OCI-LY3 (cell line): ENCODE measurements at regions not wholly inside any gene's neighbourhood (a gene's known extent, or its start where the extent isn't known, plus 50 kb on each side); places are given as distances from the start of the nearest gene placed in this dataset.
A peak's percentile ranks its signal among the peaks of the same experiment; 100 is the strongest.

ENCODE experiments used
- H2AFZ ChIP-seq: fragments of 200-600, 300-600 bp; shearing (Covaris generic); 2 replicates; pipeline ENCODE4 v1.6.0; 2014; ENCODE audit warnings: antibody characterized with exemption, low read depth, low read length
- H3K27ac ChIP-seq: fragments of 200-600, 300-600 bp; sonication (generic); 2 replicates; pipeline ENCODE4 v1.5.1; 2014; ENCODE audit warnings: mild to moderate bottlenecking, low read length, moderate library complexity, mixed read lengths
- H3K27me3 ChIP-seq: fragments of 200-600, 300-600 bp; sonication (generic); 2 replicates; pipeline ENCODE4 v1.6.1; 2014; ENCODE audit warnings: low read depth, low read length, mixed read lengths
- H3K36me3 ChIP-seq: fragments of 200-600, 300-600 bp; sonication (generic); replicated peaks from 2 replicates; pipeline ENCODE3; 2014; ENCODE audit warnings: low read depth, low read length, mixed read lengths
- H3K4me1 ChIP-seq: fragments of 300-600, 200-600 bp; sonication (generic); 2 replicates; pipeline ENCODE4 v1.6.1; 2014; ENCODE audit warnings: low read length, mixed read lengths
- H3K4me2 ChIP-seq: fragments of 200-600, 300-600 bp; sonication (generic); 2 replicates; pipeline ENCODE4 v1.6.1; 2014; ENCODE audit warnings: low read length, mixed read lengths
- H3K4me3 ChIP-seq: fragments of 300-600, 200-600 bp; sonication (generic); 2 replicates; pipeline ENCODE4 v1.5.1; 2014; ENCODE audit warnings: antibody characterized with exemption, mild to moderate bottlenecking, low read length, moderate library complexity
- H3K79me2 ChIP-seq: fragments of 300-600, 200-600 bp; shearing (Covaris generic); 2 replicates; pipeline ENCODE4 v1.6.1; 2014; ENCODE audit warnings: mild to moderate bottlenecking, low read length, mixed read lengths
- H3K9ac ChIP-seq: fragments of 300-600, 200-600 bp; shearing (Covaris generic); 2 replicates; pipeline ENCODE4 v1.6.0; 2014; ENCODE audit warnings: mild to moderate bottlenecking, low read length, moderate library complexity
- H3K9me3 ChIP-seq: fragments of 200-600, 300-600 bp; shearing (Covaris generic); 2 replicates; pipeline ENCODE4 v1.6.1; 2014; ENCODE audit warnings: low read length, mixed read lengths; ENCODE audit not compliant: insufficient read depth
- H4K20me1 ChIP-seq: fragments of 200-600, 300-600 bp; sonication (generic); 2 replicates; pipeline ENCODE4 v1.6.1; 2016; ENCODE audit warnings: low read length, mixed read lengths; ENCODE audit not compliant: insufficient read depth
- EZH2phosphoT487 ChIP-seq: fragments of 200-600 bp; shearing (Covaris generic); IDR thresholded peaks from 2 replicates; pipeline ENCODE4 v1.6.1; 2018; ENCODE audit warnings: antibody characterized with exemption, mixed run types, low read depth
- TF ChIP-seq, protein P1 (sequence below): fragments of 200-600, 300-600 bp; sonication (generic); IDR thresholded peaks from 2 replicates; pipeline ENCODE4 v1.5.1; 2014; ENCODE audit warnings: antibody characterized with exemption, low read length, low read depth

DNA sequence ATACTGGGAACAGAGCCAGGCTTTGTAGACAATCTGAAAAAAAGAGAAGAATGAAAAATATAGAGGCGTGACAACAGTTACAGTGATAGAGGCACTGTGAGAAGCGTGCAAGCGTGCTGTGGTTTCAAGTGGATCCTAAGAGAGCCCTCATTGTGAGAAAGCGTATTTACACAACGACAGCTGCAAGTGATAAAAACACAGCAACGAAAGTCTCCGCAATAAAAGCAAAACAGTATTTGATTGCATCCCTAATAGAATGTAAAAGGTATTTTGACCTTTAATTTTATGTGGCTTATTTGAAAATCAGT, 642.7 kb upstream of the ARGLU1 start:
- H3K27me3 ChIP-seq = peaks cover 10% of the 10 kb centered on the region
- TF ChIP-seq EZH2phosphoT487 = no peak
- TF ChIP-seq, protein P1, sequence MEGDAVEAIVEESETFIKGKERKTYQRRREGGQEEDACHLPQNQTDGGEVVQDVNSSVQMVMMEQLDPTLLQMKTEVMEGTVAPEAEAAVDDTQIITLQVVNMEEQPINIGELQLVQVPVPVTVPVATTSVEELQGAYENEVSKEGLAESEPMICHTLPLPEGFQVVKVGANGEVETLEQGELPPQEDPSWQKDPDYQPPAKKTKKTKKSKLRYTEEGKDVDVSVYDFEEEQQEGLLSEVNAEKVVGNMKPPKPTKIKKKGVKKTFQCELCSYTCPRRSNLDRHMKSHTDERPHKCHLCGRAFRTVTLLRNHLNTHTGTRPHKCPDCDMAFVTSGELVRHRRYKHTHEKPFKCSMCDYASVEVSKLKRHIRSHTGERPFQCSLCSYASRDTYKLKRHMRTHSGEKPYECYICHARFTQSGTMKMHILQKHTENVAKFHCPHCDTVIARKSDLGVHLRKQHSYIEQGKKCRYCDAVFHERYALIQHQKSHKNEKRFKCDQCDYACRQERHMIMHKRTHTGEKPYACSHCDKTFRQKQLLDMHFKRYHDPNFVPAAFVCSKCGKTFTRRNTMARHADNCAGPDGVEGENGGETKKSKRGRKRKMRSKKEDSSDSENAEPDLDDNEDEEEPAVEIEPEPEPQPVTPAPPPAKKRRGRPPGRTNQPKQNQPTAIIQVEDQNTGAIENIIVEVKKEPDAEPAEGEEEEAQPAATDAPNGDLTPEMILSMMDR = no peak
- H3K36me3 ChIP-seq = no peaks in the 10 kb centered on the region
- 0 out of 2 replicates have a peak, but pooled peaks cover 3% of the 10 kb centered on the region for H3K4me1 ChIP-seq
- no peak overlapping the region for H3K27ac ChIP-seq
- no peak overlapping the region for H3K4me2 ChIP-seq
- no peak overlapping the region for H2AFZ ChIP-seq
- H3K4me3 ChIP-seq = no peak overlapping the region
- H3K9ac ChIP-seq = no peak overlapping the region
- no peaks in the 10 kb centered on the region for H4K20me1 ChIP-seq
- no peaks in the 10 kb centered on the region for H3K79me2 ChIP-seq
- H3K9me3 ChIP-seq = no peaks in the 10 kb centered on the region

DNA sequence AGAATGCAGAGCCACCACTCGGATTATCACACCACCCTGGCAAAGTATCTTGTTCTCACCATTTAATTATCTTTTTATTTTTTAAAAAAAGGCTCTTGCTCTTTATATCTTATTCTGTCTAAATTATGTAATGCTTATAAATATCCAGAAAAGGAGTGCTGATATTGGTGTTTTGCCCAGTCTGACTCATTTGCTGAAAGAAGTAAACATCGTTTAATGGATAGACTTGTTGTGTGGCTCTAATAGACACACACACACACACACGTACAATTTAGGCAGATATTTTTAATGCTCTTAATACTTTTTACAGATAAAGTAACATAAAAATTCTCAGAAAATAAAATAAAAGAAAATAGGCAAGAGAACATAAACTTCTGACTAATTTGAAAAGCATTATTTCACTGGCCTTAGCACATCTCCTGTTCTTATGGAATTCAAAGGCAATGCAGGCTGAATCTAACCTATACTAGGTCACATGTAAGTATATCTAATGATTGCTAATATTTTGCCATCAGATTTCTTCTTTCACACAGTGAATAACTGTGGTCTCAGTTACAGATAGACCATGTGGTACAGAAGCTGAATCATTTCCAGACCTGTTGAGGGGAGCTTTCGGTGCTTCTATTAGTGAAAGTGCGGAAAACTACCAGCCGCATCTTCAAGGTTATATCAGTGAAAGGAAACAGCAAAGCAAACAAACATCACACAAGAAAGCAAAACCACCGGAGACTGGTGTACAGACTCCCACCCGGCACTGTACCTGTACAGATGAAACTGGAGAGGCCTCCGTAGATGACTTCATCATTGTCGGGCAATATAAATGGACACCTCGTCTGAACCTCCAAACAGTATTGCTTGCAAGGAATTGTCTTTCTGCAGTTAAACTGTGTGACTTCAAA, 642.1 kb upstream of the ARGLU1 start:
- Histone ChIP-seq H2AFZ (no peak overlapping the region), H4K20me1 (no peaks in the 10 kb centered on the region), H3K9me3 (no peaks in the 10 kb centered on the region), H3K4me2 (peak overlapping the region; percentile 14; the same call in 1 of the 2 replicates), H3K9ac (no peak overlapping the region), H3K36me3 (no peaks in the 10 kb centered on the region), H3K4me3 (no peak overlapping the region), H3K27ac (no peak overlapping the region), H3K27me3 (peaks cover 10% of the 10 kb centered on the region), H3K79me2 (no peaks in the 10 kb centered on the region), H3K4me1 (0 out of 2 replicates have a peak, but pooled peaks cover 3% of the 10 kb centered on the region)
- TF ChIP-seq EZH2phosphoT487 = no peak
- TF ChIP-seq, protein P1 = no peak

DNA sequence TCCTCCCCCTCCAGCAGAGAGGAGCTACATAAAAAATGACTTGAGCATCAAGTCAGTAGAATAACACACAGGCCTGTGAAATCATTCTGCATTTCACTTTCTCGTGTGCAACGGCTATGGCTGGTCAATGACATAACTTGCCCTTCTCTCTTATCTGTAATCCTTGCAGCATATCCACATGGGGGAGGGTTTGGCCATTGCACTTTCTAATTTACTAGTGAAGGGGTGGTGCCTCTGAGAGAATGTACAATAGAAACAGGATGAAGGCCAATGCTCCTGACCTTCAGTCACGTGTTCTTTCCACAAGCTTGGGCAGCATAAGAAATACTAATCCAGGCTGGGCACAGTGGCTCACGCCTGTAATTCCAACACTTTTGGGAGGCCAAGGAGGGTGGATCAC, 641.0 kb upstream of the ARGLU1 start:
- no peak overlapping the region for H3K4me2 ChIP-seq
- 0 out of 2 replicates have a peak, but pooled peaks cover 3% of the 10 kb centered on the region for H3K4me1 ChIP-seq
- no peak overlapping the region for H2AFZ ChIP-seq
- no peaks in the 10 kb centered on the region for H3K36me3 ChIP-seq
- no peak overlapping the region for H3K4me3 ChIP-seq
- TF ChIP-seq, protein P1 = no peak
- TF ChIP-seq EZH2phosphoT487 = no peak
- H3K79me2 ChIP-seq = no peaks in the 10 kb centered on the region
- H3K9ac ChIP-seq = no peak overlapping the region
- no peaks in the 10 kb centered on the region for H4K20me1 ChIP-seq
- H3K27me3 ChIP-seq = peaks cover 10% of the 10 kb centered on the region
- H3K9me3 ChIP-seq = no peaks in the 10 kb centered on the region
- H3K27ac ChIP-seq = no peak overlapping the region

DNA sequence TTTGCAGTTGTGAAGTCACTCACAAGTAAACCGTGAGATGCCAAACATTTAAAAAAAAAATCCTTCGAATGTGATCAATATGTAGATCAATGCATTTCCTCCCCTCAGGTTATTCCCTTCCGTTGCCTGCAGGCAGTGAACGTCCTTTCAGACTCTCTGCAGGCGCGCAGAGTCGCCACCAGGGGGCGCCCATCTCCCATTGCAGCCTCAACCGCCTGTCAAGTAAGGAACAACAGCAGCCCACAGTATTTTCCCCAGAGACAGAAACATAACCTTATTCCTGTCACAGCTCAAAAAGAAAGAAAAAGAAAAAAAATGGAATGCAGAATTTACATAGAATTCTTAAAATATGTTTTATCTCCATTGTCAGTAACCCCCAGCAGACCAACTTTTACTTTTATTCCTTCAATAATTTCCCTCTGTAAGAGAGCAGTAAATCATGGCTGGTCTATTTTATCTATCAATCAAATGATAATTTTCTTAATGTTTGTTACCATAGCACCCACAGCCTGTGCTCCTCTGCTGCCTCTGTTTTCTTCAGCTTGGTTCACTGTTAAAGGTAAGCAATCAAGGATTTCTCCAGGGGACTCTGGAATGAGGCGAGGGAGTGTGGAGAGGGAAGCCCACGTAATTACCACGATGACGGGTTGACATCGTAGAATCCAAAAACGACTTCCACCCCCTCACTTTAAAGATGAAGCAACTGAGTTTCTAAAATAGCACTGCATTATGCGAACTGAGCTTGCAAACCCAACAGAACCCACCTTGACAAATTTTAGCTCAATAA, 637.6 kb upstream of the ARGLU1 start:
- Histone ChIP-seq H3K9me3 (no peaks in the 10 kb centered on the region), H3K27me3 (peaks cover 13% of the 10 kb centered on the region), H3K4me3 (no peak overlapping the region), H3K79me2 (no peaks in the 10 kb centered on the region), H3K9ac (no peak overlapping the region), H3K36me3 (no peaks in the 10 kb centered on the region), H3K4me1 (no peaks in the 10 kb centered on the region), H2AFZ (peak overlapping the region; percentile 33; the same call in 1 of the 2 replicates), H3K4me2 (peak overlapping the region; percentile 50), H3K27ac (no peak overlapping the region), H4K20me1 (no peaks in the 10 kb centered on the region)
- no peak for TF ChIP-seq EZH2phosphoT487
- TF ChIP-seq, protein P1 = peak; percentile 97
